MV-4-11 (cell line): ENCODE measurements at regions not wholly inside any gene's neighbourhood (a gene's known extent, or its start where the extent isn't known, plus 50 kb on each side); places are given as distances from the start of the nearest gene placed in this dataset.
"Not testable (repeated sequence)": the region's sequence is repeated elsewhere in the genome, so short reads cannot be mapped to it uniquely, and the experiment has no call there.

Experiments
- DNase-seq: peaks from one replicate; lab custom pipeline; 2025; lab: John Stamatoyannopoulos, UW

DNA sequence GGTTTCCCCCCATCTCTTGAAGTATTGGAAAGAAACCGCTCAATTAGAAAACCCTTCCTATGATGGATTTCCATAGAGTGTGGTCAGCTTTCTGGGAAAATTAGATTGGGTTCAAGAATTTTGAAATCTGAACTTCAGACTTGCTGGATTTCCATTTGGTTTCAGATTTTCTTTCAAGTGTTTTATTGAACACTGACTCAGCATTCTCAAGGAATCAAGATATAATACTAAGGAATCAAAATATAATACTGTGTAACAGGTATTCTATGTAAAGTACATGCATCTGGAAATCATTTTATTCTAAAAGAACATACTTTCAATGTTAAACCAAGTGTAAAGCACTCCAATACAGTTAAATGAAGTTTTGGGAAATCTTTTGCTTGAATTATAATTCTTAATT is 94.7 kb upstream of the CCN2 start:
- DNase-seq: no peak

DNA sequence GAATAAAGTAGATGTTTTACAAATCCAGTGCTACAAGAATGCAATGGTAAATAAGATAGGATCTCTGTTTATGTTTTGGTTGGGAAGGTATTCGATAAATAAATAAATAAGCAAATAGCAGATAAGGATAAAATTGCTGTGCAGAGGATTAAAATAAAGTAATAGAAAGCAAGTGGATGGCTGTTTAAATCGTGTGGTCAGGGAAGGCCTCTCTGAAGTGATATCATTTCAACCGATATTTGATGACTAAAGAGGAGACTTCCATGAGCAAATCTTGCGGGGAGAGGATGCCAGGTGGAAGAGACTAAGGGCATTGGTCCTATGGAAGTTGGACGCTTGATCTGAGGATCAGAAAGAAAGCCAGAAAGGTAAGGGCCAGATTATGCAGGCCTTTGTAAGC is 92.0 kb upstream of the CCN2 start:
- no peak for DNase-seq

DNA sequence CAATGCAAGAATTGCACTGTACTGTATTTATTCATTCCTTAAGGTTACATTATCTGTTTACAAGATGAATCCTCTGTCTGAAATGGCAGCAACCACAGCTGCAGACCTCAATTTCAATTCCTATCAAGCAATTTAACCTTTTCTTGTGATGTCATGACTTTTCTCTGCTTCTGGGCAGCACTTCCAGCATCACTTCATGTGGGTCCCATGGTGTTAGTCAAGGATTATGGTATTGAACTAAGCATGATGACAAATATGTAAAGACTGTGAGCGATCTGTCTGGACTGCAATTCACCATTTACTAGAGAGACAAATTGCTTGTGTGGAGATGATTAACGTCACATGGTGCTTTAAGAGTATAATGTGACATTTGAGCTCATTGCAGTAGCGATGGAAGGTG is 90.5 kb upstream of the CCN2 start:
- no peak for DNase-seq

DNA sequence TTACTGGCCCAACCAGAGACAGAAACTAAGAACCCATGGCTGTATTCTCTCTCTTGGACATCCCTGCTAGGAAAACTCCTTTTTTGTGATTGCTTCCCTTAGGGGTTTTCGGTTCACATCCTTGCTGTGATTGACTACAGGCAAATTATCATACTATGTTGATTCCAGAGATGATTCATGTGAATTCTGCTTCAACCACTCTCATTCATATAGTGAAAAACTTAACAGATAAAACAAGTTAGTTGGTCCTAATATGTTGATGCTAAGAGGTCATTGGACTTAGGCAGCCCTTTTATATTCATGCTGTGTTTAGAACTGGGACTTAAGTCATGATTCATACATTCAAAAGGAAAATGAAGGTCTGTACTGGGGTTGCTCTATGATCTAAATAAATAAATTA is 76.9 kb upstream of the CCN2 start:
- no peak for DNase-seq

DNA sequence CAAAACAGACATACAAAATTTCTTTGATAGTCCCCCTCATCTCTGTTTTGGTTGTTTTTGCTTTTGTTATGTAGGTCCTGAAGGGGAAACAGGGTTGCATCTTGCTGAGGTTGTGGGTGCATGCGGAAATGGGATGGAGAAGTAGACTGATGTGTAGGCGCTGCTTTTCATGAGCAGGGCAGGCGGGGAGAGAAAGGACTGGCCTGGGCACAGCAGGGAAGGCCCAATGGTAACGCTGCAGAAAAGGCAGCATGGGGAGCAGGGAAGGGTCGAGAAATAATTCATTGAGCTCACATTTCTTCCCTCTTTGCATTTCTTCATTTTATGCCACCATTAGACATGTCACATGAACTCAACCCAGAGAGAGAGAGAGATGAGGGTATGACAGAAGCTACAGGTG is 74.3 kb upstream of the CCN2 start:
- no peak for DNase-seq

DNA sequence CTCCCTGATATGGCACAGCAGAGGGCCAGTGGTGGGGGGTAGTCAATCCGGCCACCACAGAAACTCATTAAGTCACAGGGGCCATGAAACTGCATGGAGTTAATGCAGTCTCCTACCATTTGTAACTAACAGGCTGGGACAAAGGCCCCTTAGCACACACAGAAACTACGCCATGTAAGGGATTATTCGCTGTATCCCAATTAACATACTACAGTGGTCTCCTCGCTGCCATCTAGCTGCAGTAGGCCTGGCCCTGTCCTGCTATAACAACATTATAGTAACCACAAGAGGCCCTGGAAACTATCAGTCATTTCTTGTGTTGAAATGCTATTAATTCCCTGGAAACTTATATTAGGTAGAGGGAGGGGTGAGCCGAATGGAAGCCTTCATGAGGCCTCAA is 72.3 kb upstream of the CCN2 start:
- peak; percentile 24 for DNase-seq

DNA sequence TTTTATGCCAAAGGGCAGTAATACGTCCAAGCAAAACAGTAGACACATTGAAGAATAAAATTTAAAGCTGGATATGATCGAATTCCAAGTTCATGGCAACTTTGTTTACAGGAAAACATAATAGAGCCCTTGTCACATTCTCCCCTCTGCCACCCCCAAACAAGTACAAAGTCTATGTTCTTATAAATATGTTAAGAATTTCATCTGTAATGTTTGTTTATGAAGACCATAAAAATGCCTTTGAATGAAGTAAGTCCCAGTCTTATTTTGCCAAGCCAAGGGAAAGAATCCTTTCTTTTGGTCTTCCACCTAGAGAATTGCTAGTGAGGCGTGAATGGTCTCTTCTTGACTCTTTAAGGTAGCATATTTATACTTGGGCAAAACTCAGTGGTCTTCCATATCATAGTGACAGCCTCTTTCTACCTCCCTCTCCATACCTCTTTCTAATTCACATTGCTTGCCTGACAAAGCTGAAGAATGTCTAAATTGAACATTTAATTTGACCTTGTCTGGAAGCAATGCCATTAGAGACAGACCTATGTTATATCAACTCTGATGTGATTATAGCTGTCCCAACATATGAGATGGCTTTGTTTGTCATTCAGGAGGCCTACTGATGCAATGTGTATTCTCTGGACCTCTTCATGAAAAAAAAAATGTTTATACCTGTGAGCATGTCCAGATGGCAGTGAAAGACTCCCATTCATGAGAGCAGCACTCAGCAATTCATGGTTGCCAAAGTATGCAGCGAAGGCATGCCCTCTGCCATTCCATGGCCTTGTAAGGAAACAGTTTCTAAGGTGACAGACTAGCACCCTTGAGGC is 70.6 kb upstream of the CCN2 start:
- no peak for DNase-seq

DNA sequence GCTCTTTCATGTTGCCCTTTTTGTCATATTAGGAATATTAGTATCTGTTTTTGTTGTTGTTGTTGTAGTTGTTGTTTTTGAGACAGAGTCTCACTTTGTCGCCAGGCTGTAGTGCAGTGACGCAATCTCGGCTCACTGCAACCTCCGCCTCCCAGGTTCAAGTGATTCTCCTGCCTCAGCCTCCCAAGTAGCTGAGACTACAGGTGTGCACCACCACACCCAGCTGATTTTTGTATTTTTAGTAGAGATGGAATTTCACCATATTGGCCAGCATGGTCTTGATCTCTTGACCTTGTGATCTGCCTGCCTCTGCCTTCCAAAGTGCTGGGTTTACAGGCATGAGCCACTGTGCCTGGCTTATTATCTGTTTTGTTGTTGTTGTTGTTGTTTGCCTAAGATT is 69.7 kb upstream of the CCN2 start:
- not testable (repeated sequence) for DNase-seq

DNA sequence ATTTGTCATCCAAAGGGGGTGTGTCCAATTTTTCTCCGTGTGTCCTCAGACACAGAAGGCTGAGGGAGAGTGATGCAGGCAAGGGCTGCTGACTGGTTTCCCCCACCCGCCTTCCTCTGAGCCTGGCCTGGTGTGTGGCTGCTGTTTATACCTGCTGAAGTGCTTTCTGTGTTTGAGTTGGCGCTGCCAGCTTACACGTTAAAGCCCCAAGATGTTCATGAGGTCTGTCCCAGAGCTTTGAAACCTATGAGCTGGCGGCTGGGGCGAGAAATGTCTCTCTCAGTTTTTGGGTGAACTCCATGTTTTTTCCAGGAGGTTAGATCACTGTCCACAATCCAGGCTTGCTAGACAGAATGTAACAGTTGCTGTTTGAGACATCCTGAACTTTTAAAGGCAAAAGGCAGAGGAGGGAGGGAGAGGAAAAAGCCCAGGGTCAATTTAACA is 69.0 kb upstream of the CCN2 start:
- DNase-seq: no peak

DNA sequence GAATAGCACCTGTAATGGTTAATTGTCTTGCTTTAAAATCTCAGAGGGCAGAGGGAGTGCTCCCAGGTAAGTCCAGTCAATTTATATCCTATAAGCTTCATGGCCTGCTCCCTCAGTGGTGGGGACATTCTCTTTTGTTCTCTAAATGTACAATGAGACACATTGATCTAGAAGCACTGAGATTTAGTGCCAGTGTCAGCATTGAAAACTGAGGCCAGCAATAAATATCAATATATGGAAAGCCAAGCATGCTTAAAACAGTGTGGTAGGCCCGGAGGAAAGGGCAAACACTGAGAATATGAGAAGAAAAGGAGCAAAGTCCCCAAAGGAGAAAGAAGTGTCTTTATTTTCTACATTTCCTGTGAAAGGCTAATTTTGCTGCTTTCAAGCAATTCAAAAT is 68.4 kb upstream of the CCN2 start:
- no peak for DNase-seq

DNA sequence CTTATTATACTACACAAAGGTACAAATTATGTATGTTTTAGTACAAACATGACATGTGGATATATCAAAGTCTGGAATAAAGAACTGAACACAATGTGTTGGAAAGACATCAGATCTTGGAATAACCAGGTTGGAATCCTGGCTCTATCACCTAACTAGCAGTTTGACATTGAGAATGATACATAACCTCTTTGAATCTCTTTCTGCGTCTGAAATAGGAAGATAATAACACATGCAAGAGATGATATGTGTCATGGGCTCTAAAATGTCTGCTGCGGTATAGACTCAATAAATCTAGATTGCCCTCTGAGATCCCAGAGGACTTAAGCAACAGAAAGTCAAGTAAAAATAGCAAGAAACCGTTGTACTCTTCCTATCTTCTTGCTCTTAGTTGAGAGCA is 66.8 kb upstream of the CCN2 start:
- DNase-seq: peak; percentile 89

DNA sequence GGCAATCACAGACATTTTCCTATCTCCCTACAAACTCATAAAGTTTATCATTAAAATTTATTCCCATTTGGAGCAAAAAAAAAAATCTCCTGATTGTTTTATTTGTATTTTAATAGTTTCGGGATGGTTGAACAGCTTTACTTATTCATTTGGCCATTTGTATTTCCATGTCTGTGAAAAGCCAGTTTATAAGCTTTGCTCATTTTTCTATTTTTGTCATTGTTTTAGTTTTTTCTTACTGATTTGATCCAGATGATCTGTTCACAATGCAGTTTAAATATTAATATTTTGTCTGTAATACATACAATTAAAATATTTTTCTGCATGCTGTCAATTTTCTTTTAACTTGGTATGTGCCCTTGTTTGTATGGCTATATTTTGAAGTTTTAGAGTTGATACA is 65.2 kb upstream of the CCN2 start:
- DNase-seq: no peak

DNA sequence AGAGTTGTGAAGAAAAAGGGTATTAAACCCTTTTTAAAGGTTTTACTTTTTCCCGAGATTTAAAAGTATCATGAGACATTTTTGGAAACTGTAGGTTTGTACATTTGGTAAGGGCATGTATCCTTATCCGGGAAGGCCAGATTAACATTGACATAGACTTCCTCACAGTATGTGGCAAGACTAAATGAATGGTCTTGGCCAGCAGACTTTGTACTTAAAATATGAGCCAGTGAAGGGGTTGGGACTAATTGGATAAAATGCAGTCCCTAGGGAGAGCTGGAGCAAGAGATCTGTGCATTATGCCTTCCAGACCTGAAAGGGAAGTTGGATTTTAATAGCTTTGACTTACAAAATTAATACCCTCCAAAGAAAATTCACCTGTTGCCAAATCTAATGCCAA is 60.4 kb upstream of the CCN2 start:
- no peak for DNase-seq

DNA sequence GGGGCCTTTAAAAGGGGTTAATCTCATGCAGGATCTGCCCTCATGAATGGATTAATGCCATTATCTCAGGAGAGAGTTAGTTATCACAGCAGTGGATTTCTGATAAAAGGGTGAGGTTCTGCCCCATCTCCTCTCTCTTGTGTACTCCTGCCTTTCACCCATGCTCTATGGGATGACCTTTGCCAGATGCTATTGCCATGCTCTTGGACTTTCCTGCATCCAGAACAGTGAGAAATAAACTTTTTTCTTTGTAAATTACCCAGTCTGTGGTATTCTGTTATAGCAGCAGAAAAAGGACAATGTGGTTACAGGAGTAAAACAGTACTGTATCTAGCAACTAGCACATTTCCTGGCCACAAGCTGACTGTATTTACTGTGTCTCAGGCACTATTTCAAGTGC is 58.0 kb upstream of the CCN2 start:
- no peak for DNase-seq

DNA sequence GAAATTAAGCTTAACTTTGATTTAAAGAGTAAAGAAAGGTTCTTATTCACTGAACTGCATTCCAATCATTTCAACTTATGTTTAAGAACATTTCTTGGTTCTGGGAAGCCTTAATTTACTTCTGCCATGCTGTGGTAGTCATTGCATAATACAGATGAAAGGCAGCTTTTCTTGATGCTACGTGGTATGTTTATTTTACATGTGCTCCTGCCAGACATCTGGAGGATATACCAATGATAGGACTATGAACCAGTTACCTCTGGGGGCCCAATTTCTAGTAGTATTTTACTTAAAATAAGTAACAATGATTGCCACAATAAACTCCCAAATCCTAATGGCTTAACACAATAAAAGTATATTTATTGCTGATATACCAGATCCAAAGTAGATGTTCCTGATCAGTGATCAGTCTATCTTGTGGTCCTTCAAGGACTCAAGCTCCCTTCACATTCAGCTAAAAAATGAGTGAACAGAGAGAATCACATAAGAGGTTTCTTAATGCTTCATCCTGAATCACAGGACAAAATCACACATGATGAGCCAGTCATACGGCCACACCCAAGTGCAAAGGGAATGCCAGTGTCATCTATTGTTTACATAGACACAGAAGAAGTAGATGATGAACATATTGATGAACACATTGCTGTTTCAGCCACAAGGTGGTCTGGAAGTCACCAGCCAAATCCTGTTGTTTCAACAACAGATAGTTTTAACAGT is 56.5 kb upstream of the CCN2 start:
- peak; percentile 13 for DNase-seq

DNA sequence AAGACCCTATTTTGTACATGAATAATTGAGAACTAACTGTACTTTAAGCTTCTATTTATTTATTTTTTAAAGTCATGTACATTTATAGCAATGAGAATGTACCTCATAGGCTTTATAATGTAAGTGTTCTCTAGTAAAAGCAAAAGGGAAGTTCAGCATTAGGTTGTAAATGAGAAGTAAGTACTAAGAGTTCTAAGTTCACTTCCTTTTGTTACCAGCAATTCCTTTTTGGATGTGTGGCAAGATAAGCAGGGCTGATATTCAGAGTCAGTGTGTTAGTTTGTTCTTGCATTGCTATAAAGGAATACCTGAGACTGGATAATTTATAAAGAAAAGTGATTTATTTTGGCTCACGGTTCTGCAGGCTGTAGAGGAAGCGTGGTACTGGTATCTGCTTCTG is 54.0 kb upstream of the CCN2 start:
- DNase-seq: peak; percentile 89

DNA sequence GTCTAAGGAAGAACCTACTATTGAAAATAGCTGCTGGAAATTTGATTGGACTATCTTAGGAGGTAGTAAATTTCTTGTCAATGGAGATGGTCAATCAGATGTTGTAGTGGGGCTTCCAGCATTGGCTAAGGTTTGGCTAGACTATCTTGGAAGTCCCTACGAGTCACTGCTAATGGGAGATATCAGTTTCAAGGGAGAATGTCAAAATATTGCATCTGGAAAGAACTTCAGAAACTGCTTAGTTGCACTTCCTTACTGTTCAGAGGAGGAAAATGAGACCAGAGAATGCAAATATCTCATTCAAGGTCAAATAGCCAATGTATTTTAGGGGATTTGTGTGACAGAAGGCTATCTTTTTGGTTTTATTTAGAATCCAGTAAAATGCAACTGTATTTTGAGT is 53.5 kb upstream of the CCN2 start:
- DNase-seq: peak; percentile 64

DNA sequence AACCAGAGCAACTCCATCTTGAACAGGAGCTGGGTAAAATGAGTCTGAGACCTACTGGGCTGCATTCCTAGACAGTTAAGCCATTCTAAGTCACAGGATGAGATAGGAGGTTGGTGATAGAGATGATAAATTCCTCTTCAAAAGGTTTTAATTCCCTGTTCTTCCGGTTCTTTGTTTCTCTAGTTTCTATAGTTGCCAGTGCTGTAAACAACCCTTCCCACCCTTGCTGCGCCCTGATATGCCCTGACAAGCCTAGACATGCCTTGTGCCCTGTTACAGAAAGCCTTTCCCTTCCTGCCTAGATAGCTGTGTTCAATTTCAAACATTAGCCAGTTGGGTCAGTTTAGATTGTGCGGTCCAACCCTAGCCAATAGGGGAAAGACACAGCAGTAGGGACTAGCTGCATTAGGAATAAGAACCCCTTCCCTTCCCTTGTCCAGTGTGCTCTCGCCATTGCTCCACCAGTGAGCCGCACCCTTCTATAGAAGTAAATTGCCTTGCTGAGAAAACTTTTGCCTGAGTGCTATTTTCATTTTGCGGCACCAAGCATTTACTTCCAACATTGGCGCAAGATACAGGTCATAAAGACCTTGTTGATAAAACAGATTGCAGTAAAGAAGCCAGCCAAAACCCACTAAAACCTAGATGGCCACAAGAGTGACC is 52.5 kb upstream of the CCN2 start:
- no peak for DNase-seq
